Caco-2 (cell line): ENCODE measurements at regions not wholly inside any gene's neighbourhood (a gene's known extent, or its start where the extent isn't known, plus 50 kb on each side); places are given as distances from the start of the nearest gene placed in this dataset.
"Not testable (repeated sequence)": the region's sequence is repeated elsewhere in the genome, so short reads cannot be mapped to it uniquely, and the experiment has no call there.

Experiments
- BruUV-seq: library from RNA; stranded (reverse); fragments of 400-500 nt; replicated peaks from 2 replicates; lab custom pipeline; 2021; lab: Mats Ljungman, UMichigan
- CTCF ChIA-PET: fragments of 300-600 bp; sonication (Branson Sonifier 250); formaldehyde crosslinking; loops from one replicate; lab custom pipeline; 2022; ENCODE audit warnings: antibody characterized with exemption; lab: Charles Lee
- POLR2A ChIA-PET: fragments of 300-600 bp; sonication (Branson Sonifier 250); formaldehyde crosslinking; loops from one replicate; lab custom pipeline; 2022; ENCODE audit warnings: antibody characterized with exemption; lab: Charles Lee
- DNase-seq, 2 experiments: peaks; one replicate each; pipeline versions ENCODE4 v3.0.0 to v3.0.0-alpha.2; 2020 to 2022
- H3K27me3 ChIP-seq: replicated peaks from 2 replicates; pipeline ENCODE4 v1.6.0; 2011; ENCODE audit warnings: low read length; ENCODE audit not compliant: control insufficient read depth, insufficient read depth
- H3K36me3 ChIP-seq: 2 replicates; pipeline ENCODE4 v1.5.1; 2011; ENCODE audit warnings: low read length; ENCODE audit not compliant: control insufficient read depth, insufficient read depth
- H3K4me1 ChIP-seq: fragments of 250-450 bp; sonication (Bioruptor Pico); 2 replicates; pipeline ENCODE4 v1.5.1; 2020; ENCODE audit warnings: mild to moderate bottlenecking
- H3K4me3 ChIP-seq: 2 replicates; pipeline ENCODE4 v1.5.1; 2011; ENCODE audit warnings: low read depth, mild to moderate bottlenecking, control low read depth, low read length
- H3K9me3 ChIP-seq: fragments of 250-450 bp; sonication (Bioruptor Pico); 2 replicates; pipeline ENCODE4 v1.5.1; 2020; ENCODE audit warnings: mild to moderate bottlenecking, moderate library complexity
- H3K27ac Mint-ChIP-seq: one replicate; pipeline ENCODE4 v1.8.0; 2022; ENCODE audit warnings: mixed read lengths; ENCODE audit not compliant: unreplicated experiment
- H3K27me3 Mint-ChIP-seq: one replicate; pipeline ENCODE4 v1.8.0; 2022; ENCODE audit warnings: mixed read lengths; ENCODE audit not compliant: insufficient read depth, unreplicated experiment
- H3K36me3 Mint-ChIP-seq: one replicate; pipeline ENCODE4 v1.8.0; 2022; ENCODE audit warnings: mild to moderate bottlenecking, mixed read lengths; ENCODE audit not compliant: insufficient read depth, unreplicated experiment
- H3K4me1 Mint-ChIP-seq: one replicate; pipeline ENCODE4 v1.8.0; 2022; ENCODE audit warnings: low read depth, mixed read lengths; ENCODE audit not compliant: unreplicated experiment
- H3K4me3 Mint-ChIP-seq: one replicate; pipeline ENCODE4 v1.8.0; 2022; ENCODE audit warnings: mild to moderate bottlenecking, moderate library complexity, mixed read lengths; ENCODE audit not compliant: unreplicated experiment
- H3K9me3 Mint-ChIP-seq: one replicate; pipeline ENCODE4 v1.8.0; 2022; ENCODE audit warnings: mixed read lengths; ENCODE audit not compliant: unreplicated experiment
- CTCF ChIP-seq, 2 experiments: fragments of 200-600 bp in 1 of 2; IDR thresholded peaks; 1 replicate in 1 of 2; 2 replicates in 1 of 2; pipeline versions ENCODE4 v1.5.1 to v1.8.0; 2011 to 2022; ENCODE audit warnings: antibody characterized with exemption in 1 of 2, control low read depth in 1 of 2, inconsistent platforms in 1 of 2, low read depth in 1 of 2, low read length in 1 of 2, mild to moderate bottlenecking in 1 of 2, moderate library complexity in 1 of 2; ENCODE audit not compliant: insufficient read depth in 1 of 2, severe bottlenecking in 1 of 2, unreplicated experiment in 1 of 2
- intact Hi-C: fragments of 100-400 bp; cut with micrococcal nuclease; formaldehyde crosslinking; loops from one replicate; pipeline ENCODE4 v1.10.0; 2022; ENCODE audit not compliant: unreplicated experiment

- POLR2A ChIA-PET: no interaction called here
- H3K4me3 Mint-ChIP-seq: no peak overlapping the region
- Histone ChIP-seq H3K36me3 (no peaks in the 10 kb centered on the region), H3K4me1 (no peaks in the 10 kb centered on the region), H3K9me3 (no peaks in the 10 kb centered on the region), H3K27me3 (no peaks in the 10 kb centered on the region), H3K4me3 (no peak overlapping the region)
- TF ChIP-seq CTCF (IDR thresholded peaks at IDR 0.05; ENCODE audit: insufficient read depth in 1 of 2, low read depth in 1 of 2, low read length in 1 of 2, severe bottlenecking in 1 of 2, unreplicated experiment in 1 of 2): no peak
- CTCF ChIA-PET: no interaction called here
- H3K36me3 Mint-ChIP-seq: no peaks in the 10 kb centered on the region
- BruUV-seq: no TSS peak
- H3K4me1 Mint-ChIP-seq: no peaks in the 10 kb centered on the region
- no peak for DNase-seq
- intact Hi-C loops: no loop called here
- no peaks in the 10 kb centered on the region for H3K9me3 Mint-ChIP-seq
- H3K27me3 Mint-ChIP-seq: peaks cover 8% of the 10 kb centered on the region
- no peak overlapping the region for H3K27ac Mint-ChIP-seq
Observed at GRCh38 chr7:9127901-9128300, 694.5 kb downstream of the NXPH1 start.

GRCh38 chr7:9148687-9149086 is 715.3 kb downstream of the NXPH1 start:
- Mint-ChIP-seq H3K27ac (no peak overlapping the region), H3K4me1 (no peaks in the 10 kb centered on the region), H3K9me3 (no peaks in the 10 kb centered on the region), H3K4me3 (no peak overlapping the region), H3K27me3 (no peaks in the 10 kb centered on the region), H3K36me3 (no peaks in the 10 kb centered on the region)
- H3K36me3 ChIP-seq: no peaks in the 10 kb centered on the region
- TF ChIP-seq CTCF (IDR thresholded peaks at IDR 0.05; ENCODE audit: insufficient read depth in 1 of 2, low read depth in 1 of 2, low read length in 1 of 2, severe bottlenecking in 1 of 2, unreplicated experiment in 1 of 2): no peak
- no peak for DNase-seq
- H3K4me3 ChIP-seq: no peak overlapping the region
- no peaks in the 10 kb centered on the region for H3K4me1 ChIP-seq
- POLR2A ChIA-PET: no interaction called here
- CTCF ChIA-PET: no interaction called here
- intact Hi-C loops: no loop called here
- no TSS peak for BruUV-seq
- H3K9me3 ChIP-seq: no peaks in the 10 kb centered on the region; the same call in 1 of the 2 replicates
- H3K27me3 ChIP-seq: no peaks in the 10 kb centered on the region

GRCh38 chr7:9149499-9150082 is 716.2 kb downstream of the NXPH1 start:
- no peaks in the 10 kb centered on the region for H3K27me3 ChIP-seq
- POLR2A ChIA-PET: no interaction called here
- intact Hi-C loops: no loop called here
- H3K27ac Mint-ChIP-seq: no peak overlapping the region
- no peak for TF ChIP-seq CTCF (IDR thresholded peaks at IDR 0.05; ENCODE audit: insufficient read depth in 1 of 2, low read depth in 1 of 2, low read length in 1 of 2, severe bottlenecking in 1 of 2, unreplicated experiment in 1 of 2)
- H3K36me3 Mint-ChIP-seq: no peaks in the 10 kb centered on the region
- H3K4me1 ChIP-seq: no peaks in the 10 kb centered on the region
- H3K9me3 ChIP-seq: no peaks in the 10 kb centered on the region; the same call in 1 of the 2 replicates
- H3K4me3 ChIP-seq: no peak overlapping the region
- H3K27me3 Mint-ChIP-seq: no peaks in the 10 kb centered on the region
- DNase-seq: no peak
- H3K36me3 ChIP-seq: no peaks in the 10 kb centered on the region
- H3K4me1 Mint-ChIP-seq: no peaks in the 10 kb centered on the region
- CTCF ChIA-PET: no interaction called here
- no peak overlapping the region for H3K4me3 Mint-ChIP-seq
- no peaks in the 10 kb centered on the region for H3K9me3 Mint-ChIP-seq
- BruUV-seq: no TSS peak

- H3K27me3 Mint-ChIP-seq, intact Hi-C loops, POLR2A ChIA-PET, H3K36me3 ChIP-seq, H3K9me3 Mint-ChIP-seq, H3K36me3 Mint-ChIP-seq, H3K27me3 ChIP-seq, H3K4me1 ChIP-seq, BruUV-seq, H3K4me3 Mint-ChIP-seq, H3K27ac Mint-ChIP-seq, H3K9me3 ChIP-seq, H3K4me3 ChIP-seq, DNase-seq, CTCF ChIA-PET, H3K4me1 Mint-ChIP-seq: not testable (repeated sequence)
Observed at GRCh38 chr7:9163691-9164090, 730.3 kb downstream of the NXPH1 start.
